MG63 (cell line): ENCODE measurements at regions not wholly inside any gene's neighbourhood (a gene's known extent, or its start where the extent isn't known, plus 50 kb on each side); places are given as distances from the start of the nearest gene placed in this dataset.

Experiments used
- DNase-seq: peaks from one replicate; pipeline ENCODE4 v3.0.0-alpha.2; 2020
- H3K27me3 ChIP-seq: fragments of 250-450 bp; sonication (Bioruptor Pico); 2 replicates; pipeline ENCODE4 v1.5.1; 2020; ENCODE audit warnings: mild to moderate bottlenecking, moderate library complexity
- H3K36me3 ChIP-seq: fragments of 250-450 bp; sonication (Bioruptor Pico); 2 replicates; pipeline ENCODE4 v1.5.1; 2020; ENCODE audit warnings: mild to moderate bottlenecking, moderate library complexity
- H3K4me3 ChIP-seq: fragments of 250-450 bp; sonication (Bioruptor Pico); 2 replicates; pipeline ENCODE4 v1.5.1; 2020; ENCODE audit warnings: mild to moderate bottlenecking, moderate library complexity
- H3K9me3 ChIP-seq: fragments of 250-450 bp; sonication (Bioruptor Pico); 2 replicates; pipeline ENCODE4 v1.5.1; 2020; ENCODE audit warnings: mild to moderate bottlenecking, moderate library complexity

- DNase-seq, result no peak
- Histone ChIP-seq H3K9me3 (no peaks in the 10 kb centered on the region), H3K4me3 (no peak overlapping the region), H3K36me3 (no peaks in the 10 kb centered on the region), H3K27me3 (no peaks in the 10 kb centered on the region)
Measured at GRCh38 chr7:119351320-119351719, 921.7 kb upstream of the KCND2 start.

- Histone ChIP-seq H3K36me3 (no peaks in the 10 kb centered on the region), H3K27me3 (no peaks in the 10 kb centered on the region), H3K9me3 (no peaks in the 10 kb centered on the region), H3K4me3 (no peak overlapping the region)
- DNase-seq, result no peak
Measured at GRCh38 chr7:119374436-119374835, 898.5 kb upstream of the KCND2 start.

GRCh38 chr7:119377861-119378260, 895.1 kb upstream of the KCND2 start:
- DNase-seq, result no peak
- H3K4me3 ChIP-seq, result no peak overlapping the region
- H3K27me3 ChIP-seq, result no peaks in the 10 kb centered on the region
- H3K9me3 ChIP-seq, result no peaks in the 10 kb centered on the region
- H3K36me3 ChIP-seq, result no peaks in the 10 kb centered on the region

GRCh38 chr7:119382726-119383125, 890.2 kb upstream of the KCND2 start:
- no peaks in the 10 kb centered on the region for H3K36me3 ChIP-seq
- DNase-seq, result no peak
- H3K9me3 ChIP-seq, result no peaks in the 10 kb centered on the region

DNA sequence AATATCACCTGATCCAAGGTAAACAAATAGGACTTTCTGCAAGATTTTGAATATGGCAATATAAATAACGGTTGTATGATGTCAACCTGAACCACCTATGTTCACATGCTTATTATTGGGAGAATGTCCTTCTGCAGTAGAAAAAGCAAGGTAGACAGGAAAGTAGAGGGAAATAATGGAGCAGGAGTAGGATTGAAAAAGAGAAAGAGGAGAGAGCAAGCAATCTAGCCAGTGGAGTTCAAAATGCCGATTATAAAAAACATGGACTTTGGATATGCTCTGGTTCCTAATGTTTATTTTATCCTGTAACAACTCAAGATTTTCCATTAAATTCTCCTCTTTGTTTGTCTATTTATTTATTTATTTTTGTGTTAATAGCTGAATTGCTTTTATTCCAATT, 878.0 kb upstream of the KCND2 start:
- DNase-seq, result no peak
- Histone ChIP-seq H3K27me3 (no peaks in the 10 kb centered on the region), H3K9me3 (no peaks in the 10 kb centered on the region), H3K36me3 (no peaks in the 10 kb centered on the region), H3K4me3 (no peak overlapping the region)

More at GRCh38 chr7:119382726-119383125, 890.2 kb upstream of the KCND2 start:
- H3K27me3 ChIP-seq, result no peaks in the 10 kb centered on the region
- H3K4me3 ChIP-seq, result no peak overlapping the region

GRCh38 chr7:119397156-119397555, 875.8 kb upstream of the KCND2 start:
- H3K27me3 ChIP-seq, result no peaks in the 10 kb centered on the region
- H3K36me3 ChIP-seq, result no peaks in the 10 kb centered on the region
- DNase-seq, result no peak
- H3K9me3 ChIP-seq, result no peaks in the 10 kb centered on the region
- H3K4me3 ChIP-seq, result no peak overlapping the region

DNA sequence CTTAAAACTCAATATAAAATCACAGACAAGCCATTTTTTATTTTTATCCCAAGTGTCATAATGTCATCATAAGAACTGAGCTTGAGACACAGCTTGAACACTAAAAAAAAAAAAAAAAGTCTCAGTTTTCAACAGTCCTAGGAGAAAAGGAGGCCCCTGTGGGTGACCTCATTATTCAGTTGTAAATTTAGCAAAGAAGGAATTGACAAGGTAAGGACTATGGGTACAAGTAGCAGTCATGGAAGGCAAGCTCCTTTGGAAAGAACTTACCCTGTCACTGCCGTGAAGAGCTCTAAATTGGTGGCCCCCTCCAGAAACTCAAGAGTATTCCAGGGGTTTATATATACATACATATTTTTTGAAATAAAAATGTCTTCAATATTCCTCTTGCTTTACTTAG, 864.4 kb upstream of the KCND2 start:
- Histone ChIP-seq H3K27me3 (no peaks in the 10 kb centered on the region), H3K4me3 (no peak overlapping the region), H3K36me3 (no peaks in the 10 kb centered on the region), H3K9me3 (no peaks in the 10 kb centered on the region)
- no peak for DNase-seq

GRCh38 chr7:119413314-119413805, 859.6 kb upstream of the KCND2 start:
- Histone ChIP-seq H3K27me3 (no peaks in the 10 kb centered on the region), H3K9me3 (no peaks in the 10 kb centered on the region), H3K36me3 (no peaks in the 10 kb centered on the region), H3K4me3 (no peak overlapping the region)
- no peak for DNase-seq

DNA sequence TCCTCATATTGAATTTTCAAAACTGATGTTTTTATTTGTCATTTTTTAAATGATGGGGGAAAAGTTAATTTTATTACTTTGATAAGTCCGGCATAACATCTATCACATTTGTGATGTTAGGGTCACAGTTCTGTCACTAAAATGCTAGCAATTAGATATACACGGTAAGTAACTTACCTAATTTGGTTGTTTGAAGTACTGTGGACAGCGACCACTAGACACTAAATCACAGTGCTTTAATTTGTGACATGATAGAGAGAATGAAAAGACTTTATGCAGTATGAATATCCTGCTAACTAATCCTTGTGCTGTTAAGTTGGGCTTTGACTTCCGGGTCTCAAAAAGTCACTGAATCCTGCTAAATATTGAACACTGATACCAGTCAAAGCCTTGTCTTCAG, 857.3 kb upstream of the KCND2 start:
- no peaks in the 10 kb centered on the region for H3K27me3 ChIP-seq
- H3K4me3 ChIP-seq, result no peak overlapping the region
- DNase-seq, result no peak
- H3K36me3 ChIP-seq, result no peaks in the 10 kb centered on the region
- H3K9me3 ChIP-seq, result no peaks in the 10 kb centered on the region

- Histone ChIP-seq H3K9me3 (no peaks in the 10 kb centered on the region), H3K27me3 (no peaks in the 10 kb centered on the region), H3K4me3 (no peak overlapping the region), H3K36me3 (no peaks in the 10 kb centered on the region)
- no peak for DNase-seq
Measured at GRCh38 chr7:119421657-119422056, 851.3 kb upstream of the KCND2 start.

GRCh38 chr7:119436882-119437281, 836.1 kb upstream of the KCND2 start:
- H3K27me3 ChIP-seq, result no peaks in the 10 kb centered on the region
- no peak for DNase-seq
- no peak overlapping the region for H3K4me3 ChIP-seq
- no peaks in the 10 kb centered on the region for H3K9me3 ChIP-seq
- H3K36me3 ChIP-seq, result no peaks in the 10 kb centered on the region

- DNase-seq, result no peak
- Histone ChIP-seq H3K4me3 (no peak overlapping the region), H3K27me3 (no peaks in the 10 kb centered on the region), H3K9me3 (no peaks in the 10 kb centered on the region), H3K36me3 (no peaks in the 10 kb centered on the region)
Measured at GRCh38 chr7:119438315-119438714, 834.7 kb upstream of the KCND2 start.

DNA sequence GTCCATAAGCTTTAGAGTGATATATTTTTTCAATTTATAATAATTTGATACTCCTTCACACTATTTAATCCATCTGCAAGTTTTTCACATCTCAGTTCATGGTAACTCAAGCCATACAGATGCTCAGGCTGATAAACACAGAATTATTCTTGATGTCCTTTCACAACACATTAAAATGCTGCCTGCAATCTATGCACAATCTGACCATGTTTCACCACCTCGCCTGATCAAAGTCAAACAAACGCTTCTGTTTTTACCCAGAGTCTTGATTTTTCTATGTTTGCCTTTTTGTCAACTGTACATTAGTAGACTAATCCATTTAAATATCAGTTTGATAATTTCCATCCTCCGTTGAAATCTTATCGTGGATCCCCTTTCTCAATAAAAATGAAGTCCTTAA, 833.8 kb upstream of the KCND2 start:
- Histone ChIP-seq H3K36me3 (no peaks in the 10 kb centered on the region), H3K27me3 (no peaks in the 10 kb centered on the region), H3K4me3 (no peak overlapping the region), H3K9me3 (no peaks in the 10 kb centered on the region)
- no peak for DNase-seq

DNA sequence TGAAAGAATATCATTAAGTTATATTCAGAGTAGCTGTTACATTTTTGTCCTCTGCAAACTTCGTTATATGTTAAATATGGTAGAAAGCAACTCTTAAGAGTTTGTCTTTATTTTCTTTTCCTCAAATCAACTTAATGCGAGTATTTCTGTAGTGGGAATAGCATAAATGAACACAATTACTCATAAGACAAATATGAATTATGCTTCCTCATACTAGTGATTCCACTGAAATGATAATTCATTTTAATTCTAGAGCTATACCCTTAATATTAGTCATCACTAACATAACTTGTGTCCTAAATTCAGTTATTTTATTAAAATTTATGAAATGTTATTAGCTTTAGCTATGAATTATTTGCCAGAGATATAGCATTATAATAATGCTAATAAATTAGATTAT, 820.6 kb upstream of the KCND2 start:
- no peak overlapping the region for H3K4me3 ChIP-seq
- no peak for DNase-seq

DNA sequence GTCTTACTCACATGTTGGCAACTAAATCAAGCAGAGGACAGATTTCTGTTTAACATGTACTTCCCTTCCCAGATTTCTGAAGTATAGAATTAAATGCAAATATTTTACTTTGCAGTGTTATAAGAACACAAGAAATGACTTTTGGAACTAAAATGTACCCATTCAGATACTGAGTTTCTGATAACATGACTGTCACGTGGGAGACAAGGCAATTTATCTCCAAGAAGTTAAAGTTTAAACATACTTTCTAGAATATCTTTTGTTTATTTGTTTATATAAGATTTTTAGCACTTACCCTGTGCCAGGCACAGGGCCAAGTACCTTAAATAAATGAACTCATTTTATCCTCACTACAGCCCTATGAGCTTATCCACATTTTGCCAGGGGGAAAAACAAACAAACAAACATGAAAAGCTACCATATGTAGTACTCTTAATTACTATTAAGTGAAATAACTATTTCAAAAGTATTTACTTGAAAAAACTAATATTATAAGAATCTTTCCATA, 807.1 kb upstream of the KCND2 start:
- H3K27me3 ChIP-seq, result no peaks in the 10 kb centered on the region
- no peaks in the 10 kb centered on the region for H3K36me3 ChIP-seq
- H3K9me3 ChIP-seq, result no peaks in the 10 kb centered on the region
- DNase-seq, result no peak
- no peak overlapping the region for H3K4me3 ChIP-seq

More for the DNA sequence above, 820.6 kb upstream of the KCND2 start:
- Histone ChIP-seq H3K27me3 (no peaks in the 10 kb centered on the region), H3K9me3 (no peaks in the 10 kb centered on the region), H3K36me3 (no peaks in the 10 kb centered on the region)

GRCh38 chr7:119472408-119473038, 800.5 kb upstream of the KCND2 start:
- no peak for DNase-seq
- H3K4me3 ChIP-seq, result no peak overlapping the region

GRCh38 chr7:119482209-119482608, 790.8 kb upstream of the KCND2 start:
- H3K27me3 ChIP-seq, result no peaks in the 10 kb centered on the region
- H3K4me3 ChIP-seq, result no peak overlapping the region
- peak; percentile 33 for DNase-seq
- H3K36me3 ChIP-seq, result no peaks in the 10 kb centered on the region
- no peaks in the 10 kb centered on the region for H3K9me3 ChIP-seq

More at GRCh38 chr7:119472408-119473038, 800.5 kb upstream of the KCND2 start:
- no peaks in the 10 kb centered on the region for H3K27me3 ChIP-seq
- H3K9me3 ChIP-seq, result no peaks in the 10 kb centered on the region
- no peaks in the 10 kb centered on the region for H3K36me3 ChIP-seq

GRCh38 chr7:119482671-119483070, 790.3 kb upstream of the KCND2 start:
- no peak for DNase-seq
- Histone ChIP-seq H3K36me3 (no peaks in the 10 kb centered on the region), H3K9me3 (no peaks in the 10 kb centered on the region), H3K4me3 (no peak overlapping the region), H3K27me3 (no peaks in the 10 kb centered on the region)
